ENCODE measurements at regions not wholly inside any gene's neighbourhood (a gene's known extent, or its start where the extent isn't known, plus 50 kb on each side); places are given as distances from the start of the nearest gene placed in this dataset.

GRCh38 chr6:21332660-21333059 lies 260.9 kb upstream of the SOX4 start:
- TF ChIP-seq EZH2 (IDR thresholded peaks at IDR 0.05; ENCODE audit: insufficient read depth, poor library complexity, severe bottlenecking) (no peak), EZH2phosphoT487 (IDR thresholded peaks at IDR 0.05; ENCODE audit: insufficient read depth, low read depth) (no peak)

Measured in GM23248 (cell line).